NCI-H69 (cell line): ENCODE measurements at regions not wholly inside any gene's neighbourhood (a gene's known extent, or its start where the extent isn't known, plus 50 kb on each side); places are given as distances from the start of the nearest gene placed in this dataset.
"Not testable (repeated sequence)": the region's sequence is repeated elsewhere in the genome, so short reads cannot be mapped to it uniquely, and the experiment has no call there.

ENCODE experiments used
- DNase-seq: peaks from one replicate; lab custom pipeline; 2025; lab: John Stamatoyannopoulos, UW

DNA sequence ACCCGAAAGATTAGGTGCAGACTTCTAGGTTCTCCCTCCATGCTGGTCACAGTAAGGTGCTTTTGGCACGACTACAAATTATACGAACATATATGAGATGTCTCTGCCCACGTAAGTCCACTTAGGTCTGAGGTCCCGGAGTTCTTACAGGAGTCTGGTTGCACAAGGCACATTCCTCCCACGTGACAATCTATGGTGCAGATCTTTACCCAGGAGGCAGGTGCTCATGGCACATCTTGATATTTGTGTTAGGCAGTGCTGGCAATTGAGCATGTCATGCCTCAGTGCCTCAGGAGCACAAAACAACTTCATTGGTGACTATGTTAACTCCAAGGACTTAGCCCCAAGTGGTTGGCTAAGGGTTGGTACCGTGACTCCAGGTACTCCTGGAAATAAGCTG is 92.0 kb upstream of the AMN1 start:
- no peak for DNase-seq

DNA sequence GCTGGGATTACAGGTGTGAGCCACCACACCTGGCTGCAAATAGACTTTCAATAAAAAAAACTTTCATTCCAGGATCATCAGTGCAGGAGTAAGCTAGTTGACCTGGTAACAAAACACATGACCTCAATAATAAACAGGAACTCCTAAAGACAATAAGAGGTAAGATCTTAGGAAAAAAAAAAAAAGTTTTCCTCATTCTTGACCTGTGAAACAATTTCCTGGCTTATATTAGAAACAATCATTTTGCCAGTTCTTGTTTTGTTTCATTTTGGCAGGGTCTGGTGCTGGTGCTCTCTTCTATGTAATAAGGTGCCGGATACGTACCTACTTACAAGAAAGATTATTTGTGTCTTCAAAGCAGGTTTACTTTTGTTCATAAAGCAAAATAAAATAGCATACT is 90.6 kb upstream of the AMN1 start:
- DNase-seq, result no peak

DNA sequence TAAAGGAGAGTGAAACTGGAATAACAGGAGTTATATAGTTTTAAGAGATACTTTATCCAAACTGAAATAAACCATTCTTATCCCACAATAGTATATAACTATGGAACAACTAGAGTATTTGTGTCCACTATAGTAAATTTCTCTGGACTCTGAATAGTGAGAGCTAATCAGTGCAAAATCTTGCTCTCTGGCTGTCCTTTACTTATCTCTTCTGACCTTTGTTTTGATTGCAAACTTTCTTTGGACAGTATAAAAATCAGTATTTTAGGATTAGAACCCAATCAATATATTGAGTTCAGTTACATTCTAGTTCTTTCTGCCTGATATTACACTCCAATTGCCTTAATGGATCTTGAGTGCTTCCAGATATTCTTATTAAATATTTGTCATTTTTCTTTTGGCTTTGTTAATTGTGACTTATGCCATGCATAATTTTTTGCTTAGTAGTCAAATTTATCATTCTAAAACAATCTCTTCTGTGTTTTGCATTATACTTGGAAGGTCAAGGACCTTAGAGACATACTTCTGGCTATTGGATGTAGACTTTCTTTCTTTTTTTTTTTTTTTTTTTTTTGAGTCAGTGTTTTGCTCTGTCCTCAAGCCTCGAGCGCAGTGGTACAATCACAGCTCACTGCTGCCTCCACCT is 89.9 kb upstream of the AMN1 start:
- DNase-seq, result no peak

DNA sequence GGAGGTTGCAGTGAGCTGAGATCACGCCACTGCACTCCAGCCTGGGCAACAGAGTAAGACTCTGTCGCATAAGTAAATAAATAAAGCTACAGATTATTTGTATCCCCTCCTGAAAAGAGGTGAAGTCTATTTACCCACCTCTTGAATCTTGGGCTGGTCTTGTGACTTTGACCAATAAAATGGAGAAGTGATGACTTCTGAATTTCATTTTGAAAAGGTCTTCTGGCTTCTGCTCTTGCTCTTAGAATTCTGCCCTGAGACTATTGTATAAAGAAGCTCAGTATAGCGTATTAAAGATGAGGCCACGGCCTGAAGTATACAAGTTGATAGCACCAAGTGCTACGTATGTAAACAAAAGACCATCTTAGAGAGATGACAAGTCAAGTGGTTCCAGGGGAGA is 88.3 kb upstream of the AMN1 start:
- DNase-seq, result no peak

DNA sequence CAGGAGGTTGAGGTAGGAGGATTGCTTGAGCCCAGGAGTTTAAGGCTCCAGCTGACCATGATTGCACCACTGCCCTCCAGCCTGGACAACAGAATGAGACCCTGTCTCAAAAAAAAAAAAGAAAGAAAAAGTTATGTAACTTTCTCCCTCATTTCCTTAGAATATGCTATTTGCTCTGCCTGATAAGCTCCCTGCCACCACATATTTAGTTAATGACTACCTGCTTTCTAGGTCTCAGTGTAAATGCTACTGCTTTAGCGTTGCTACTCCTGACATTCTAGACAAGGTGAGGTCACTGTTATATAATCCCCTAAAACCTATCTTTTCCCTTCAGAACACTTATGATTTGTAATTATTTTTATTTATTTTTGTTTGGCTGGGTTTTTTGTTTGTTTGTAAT is 86.3 kb upstream of the AMN1 start:
- DNase-seq, result no peak

DNA sequence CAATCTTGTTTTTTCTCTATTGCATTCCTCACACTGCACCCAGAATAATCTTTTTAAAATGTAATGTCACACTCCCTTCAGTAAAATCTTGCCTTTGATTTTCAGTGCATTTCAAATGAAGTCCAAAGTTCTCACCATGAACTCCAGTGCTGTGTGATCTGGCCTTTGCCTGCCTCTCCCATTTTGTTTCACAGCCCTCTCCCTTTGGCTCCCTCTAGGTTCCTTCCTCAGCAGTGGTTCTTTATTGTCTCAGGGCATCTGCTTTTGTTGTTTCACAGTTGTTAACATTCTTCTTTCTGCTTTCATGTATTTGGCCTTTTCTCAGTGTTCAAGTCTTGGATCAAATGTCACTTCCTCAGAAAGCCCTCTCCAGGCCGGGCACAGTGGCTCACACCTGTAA is 84.5 kb upstream of the AMN1 start:
- peak; percentile 78 for DNase-seq

DNA sequence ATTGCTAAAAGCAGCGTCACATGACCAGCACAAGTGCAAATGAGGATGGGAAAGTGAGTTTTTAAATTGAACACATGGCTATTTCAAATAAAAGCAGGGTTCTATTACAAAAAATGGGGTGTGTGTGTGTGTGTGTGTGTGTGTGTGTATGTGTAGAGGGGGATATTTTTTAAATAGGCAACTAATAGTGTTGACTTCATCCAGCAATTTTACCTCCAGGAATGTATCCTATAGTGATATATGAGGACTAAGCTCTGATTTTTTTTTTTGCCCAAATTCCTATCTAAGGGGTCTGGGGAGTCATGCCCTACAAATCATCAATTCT is 78.9 kb upstream of the AMN1 start:
- DNase-seq, result no peak

DNA sequence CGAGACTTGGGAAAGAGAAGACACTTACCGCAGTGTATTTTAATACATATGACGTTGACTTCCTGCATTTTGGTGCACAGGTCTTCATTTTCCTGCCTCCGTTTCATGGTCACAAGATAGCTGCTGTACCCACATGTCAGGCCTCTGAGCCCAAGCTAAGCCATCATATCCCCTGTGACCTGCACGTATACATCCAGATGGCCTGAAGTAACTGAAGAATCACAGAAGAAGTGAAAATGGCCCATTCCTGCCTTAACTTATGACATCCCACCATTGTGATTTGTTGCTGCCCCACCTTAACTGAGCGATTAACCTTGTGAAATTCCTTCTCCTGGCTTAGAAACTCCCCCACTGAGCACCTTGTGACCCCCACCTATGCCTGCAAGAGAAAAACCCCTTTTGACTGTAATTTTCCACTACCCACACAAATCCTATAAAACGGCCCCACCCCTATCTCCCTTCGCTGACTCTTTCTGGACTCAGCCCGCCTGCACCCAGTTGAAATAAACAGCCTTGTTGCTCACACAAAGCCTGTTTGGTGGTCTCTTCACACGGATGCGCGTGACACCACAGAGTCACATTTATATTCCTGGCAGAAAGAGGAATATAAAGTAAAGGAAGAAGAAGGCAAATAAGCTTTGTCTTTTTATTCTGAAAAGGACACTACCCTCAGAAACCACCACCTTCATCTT is 78.4 kb upstream of the AMN1 start:
- not testable (repeated sequence) for DNase-seq

GRCh38 chr12:31805681-31806080 is 76.9 kb upstream of the AMN1 start:
- not testable (repeated sequence) for DNase-seq

DNA sequence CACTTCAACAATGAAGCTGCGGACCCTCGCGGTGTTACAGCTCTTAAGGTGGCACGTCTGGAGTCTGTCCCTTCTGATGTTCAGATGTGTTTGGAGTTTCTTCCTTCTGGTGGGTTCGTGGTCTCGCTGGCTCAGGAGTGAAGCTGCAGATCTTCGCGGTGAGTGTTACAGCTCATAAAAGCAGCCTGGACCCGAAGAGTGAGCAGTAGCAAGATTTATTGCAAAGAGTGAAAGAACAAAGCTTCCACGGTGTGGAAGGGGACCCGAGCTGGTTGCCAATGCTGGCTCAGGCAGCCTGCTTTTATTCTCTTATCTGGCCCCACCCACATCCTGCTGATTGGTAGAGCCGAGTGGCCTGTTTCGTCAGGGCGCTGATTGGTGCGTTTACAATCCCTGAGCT is 75.9 kb upstream of the AMN1 start:
- not testable (repeated sequence) for DNase-seq

GRCh38 chr12:31804185-31804504 is 75.3 kb upstream of the AMN1 start:
- no peak for DNase-seq

- DNase-seq, result no peak
Measured at GRCh38 chr12:31803306-31804184, 74.7 kb upstream of the AMN1 start.

DNA sequence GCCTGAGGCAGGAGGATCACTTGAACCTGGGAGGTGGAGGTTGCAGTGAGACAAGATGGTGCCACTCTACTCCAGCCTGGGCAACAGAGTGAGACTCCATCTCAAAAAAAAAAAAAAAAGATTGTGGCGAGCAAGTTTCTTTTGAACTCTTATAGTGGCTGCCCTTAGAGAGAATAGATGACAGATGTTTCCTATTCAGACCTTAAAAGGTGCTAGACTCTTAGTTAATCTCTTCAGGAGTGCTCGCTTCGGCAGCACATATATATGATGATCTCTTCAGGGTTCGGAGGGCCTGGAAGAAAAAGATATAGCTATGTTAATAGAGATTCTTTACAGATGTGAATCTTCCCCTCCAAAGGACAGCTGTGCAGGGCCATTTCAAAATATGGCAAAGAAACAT is 73.1 kb upstream of the AMN1 start:
- DNase-seq, result no peak

GRCh38 chr12:31797230-31797872 is 68.5 kb upstream of the AMN1 start:
- DNase-seq, result no peak

GRCh38 chr12:31796270-31796951 is 67.6 kb upstream of the AMN1 start:
- no peak for DNase-seq

DNA sequence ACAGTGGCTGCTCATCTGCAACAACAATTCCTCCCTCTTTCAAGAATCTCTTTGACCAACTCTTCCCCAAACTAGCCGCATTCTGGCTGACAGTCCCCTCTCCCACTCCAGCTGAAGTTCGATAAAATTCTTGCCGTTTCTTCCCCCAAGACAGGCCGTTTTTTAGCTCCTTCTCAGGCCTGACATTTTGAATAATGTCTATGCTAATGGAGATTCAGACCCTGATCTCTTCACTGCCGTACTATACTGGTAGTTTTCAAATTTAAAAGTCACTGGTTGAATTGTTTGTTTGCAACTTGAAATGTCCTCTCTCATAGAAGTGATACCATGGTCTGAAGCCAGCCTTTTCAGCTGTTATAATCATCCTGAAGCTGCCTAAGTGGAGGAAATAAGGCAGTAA is 65.9 kb upstream of the AMN1 start:
- no peak for DNase-seq

DNA sequence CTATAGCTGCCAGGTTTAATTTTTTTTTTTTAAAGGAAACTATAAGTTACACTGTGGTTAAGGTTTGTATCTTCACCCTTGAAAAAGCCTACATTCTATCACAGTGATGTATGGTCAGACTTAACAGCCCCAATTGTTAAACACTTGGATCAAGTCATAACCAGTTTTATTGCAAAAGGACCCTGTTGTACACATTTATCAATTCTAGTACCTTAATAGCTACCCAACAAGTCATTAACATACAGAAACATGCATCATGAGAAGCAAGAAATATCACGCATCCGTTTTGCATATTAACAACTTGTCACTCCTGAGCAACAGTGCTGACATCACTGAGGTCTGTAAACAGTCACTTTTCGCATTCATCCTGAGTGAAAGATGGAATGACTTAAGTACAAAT is 62.4 kb upstream of the AMN1 start:
- not testable (repeated sequence) for DNase-seq

- no peak for DNase-seq
Measured at GRCh38 chr12:31790759-31791158, 61.9 kb upstream of the AMN1 start.

DNA sequence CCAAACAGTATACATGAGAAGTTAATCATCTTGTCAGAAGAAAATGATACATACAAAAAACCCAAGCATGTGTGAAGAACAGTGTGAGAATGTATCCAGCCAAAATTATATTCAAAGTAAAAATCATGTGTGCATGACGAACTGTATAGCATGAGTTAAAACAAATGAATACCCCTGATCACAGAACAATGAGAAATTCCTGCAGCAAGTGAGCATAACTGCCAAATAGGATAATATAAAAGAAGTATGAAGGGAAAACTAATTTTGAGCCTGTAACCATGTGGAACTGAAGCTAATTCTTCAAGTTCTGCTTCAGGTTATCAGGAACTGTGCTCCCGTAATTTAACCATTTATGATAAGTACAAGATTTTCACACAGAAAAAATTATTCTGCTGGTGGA is 56.5 kb upstream of the AMN1 start:
- DNase-seq, result no peak

GRCh38 chr12:31783996-31784645 is 55.3 kb upstream of the AMN1 start:
- DNase-seq, result peak; percentile 98

DNA sequence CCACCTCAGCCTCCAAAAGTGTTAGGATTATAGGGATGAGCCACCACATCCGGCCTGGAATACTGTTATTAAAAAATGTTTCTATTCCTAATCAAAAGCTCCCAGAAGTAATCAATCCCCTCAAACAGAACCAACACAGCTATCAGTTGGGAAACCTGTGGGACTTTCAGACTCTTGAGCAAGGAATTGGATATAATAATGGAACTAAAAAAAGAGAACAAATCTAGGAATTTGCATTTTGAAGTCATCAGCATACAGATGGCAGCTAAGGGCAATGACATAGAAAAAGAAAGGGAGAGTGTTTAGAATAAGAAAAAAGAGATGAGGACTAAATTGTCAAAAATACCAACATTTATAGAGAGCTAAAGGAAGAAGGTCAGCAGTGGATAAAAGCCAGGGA is 54.7 kb upstream of the AMN1 start:
- no peak for DNase-seq
